Right lobe of liver (tissue), 4 donors: ENCODE measurements at regions not wholly inside any gene's neighbourhood (a gene's known extent, or its start where the extent isn't known, plus 50 kb on each side); places are given as distances from the start of the nearest gene placed in this dataset.

Experiments
- POLR2A ChIP-seq: fragments of 450-650 bp; IDR thresholded peaks from one replicate; pipeline ENCODE4 v1.6.1; 2017; ENCODE audit warnings: antibody characterized with exemption, mild to moderate bottlenecking
- TF ChIP-seq, protein P1 (sequence below), 4 donors: fragments of 200-600 bp in 3 of 4; fragments of 450-650 bp in 1 of 4; IDR thresholded peaks; one replicate each; pipeline versions ENCODE4 v1.5.1 to v1.8.0; 2016 to 2022; ENCODE audit warnings: antibody characterized with exemption in 4 of 4, mild to moderate bottlenecking in 2 of 4
- donor health status: DM: no; HTN: no; CAD: no.
- donor health status: DM: no; HTN: no; CAD: no.
- donor health status: DM: no; HTN: yes; CAD: no.

DNA sequence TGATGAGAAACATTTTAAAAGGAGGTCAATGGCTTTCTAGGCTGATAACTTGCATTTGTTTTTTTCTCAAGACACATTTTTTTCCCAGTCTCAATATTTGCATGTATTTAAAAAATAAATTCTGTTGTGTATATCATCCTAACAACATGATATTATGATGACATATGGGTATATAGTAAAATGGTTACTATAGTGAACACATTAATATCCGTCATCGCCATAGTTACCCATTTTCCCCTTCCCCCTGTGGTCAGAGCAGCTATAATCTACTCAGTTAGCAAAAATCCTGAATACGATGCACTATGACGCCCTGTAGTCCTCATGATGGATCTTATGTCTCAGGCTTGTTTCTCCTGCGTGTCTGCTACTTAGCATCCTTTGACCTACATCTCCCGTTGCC lies 60.9 kb upstream of the ZPBP start:
- TF ChIP-seq, protein P1, sequence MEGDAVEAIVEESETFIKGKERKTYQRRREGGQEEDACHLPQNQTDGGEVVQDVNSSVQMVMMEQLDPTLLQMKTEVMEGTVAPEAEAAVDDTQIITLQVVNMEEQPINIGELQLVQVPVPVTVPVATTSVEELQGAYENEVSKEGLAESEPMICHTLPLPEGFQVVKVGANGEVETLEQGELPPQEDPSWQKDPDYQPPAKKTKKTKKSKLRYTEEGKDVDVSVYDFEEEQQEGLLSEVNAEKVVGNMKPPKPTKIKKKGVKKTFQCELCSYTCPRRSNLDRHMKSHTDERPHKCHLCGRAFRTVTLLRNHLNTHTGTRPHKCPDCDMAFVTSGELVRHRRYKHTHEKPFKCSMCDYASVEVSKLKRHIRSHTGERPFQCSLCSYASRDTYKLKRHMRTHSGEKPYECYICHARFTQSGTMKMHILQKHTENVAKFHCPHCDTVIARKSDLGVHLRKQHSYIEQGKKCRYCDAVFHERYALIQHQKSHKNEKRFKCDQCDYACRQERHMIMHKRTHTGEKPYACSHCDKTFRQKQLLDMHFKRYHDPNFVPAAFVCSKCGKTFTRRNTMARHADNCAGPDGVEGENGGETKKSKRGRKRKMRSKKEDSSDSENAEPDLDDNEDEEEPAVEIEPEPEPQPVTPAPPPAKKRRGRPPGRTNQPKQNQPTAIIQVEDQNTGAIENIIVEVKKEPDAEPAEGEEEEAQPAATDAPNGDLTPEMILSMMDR (IDR thresholded peaks at IDR 0.05) = no peak
- no peak for TF ChIP-seq POLR2A
